ENCODE measurements at regions not wholly inside any gene's neighbourhood (a gene's known extent, or its start where the extent isn't known, plus 50 kb on each side); places are given as distances from the start of the nearest gene placed in this dataset.

DNA sequence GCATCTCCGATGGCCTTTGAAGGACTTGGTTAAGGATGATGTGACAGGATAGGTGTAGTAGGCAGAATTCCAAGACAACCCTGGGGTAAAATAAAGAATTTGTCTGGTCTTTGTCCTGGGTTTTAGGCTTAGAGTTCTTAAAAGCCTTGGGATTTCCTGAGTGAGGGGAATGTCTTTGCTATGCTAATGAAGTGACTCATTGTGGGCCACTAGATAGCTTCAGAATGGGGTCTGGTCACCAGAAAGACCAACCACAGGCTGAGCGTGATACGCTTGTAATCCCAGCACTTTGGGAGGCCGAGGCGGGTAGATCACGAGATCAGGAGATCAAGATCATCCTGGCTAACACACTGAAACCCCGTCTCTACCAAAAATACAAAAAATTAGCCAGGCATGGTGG lies 182.8 kb upstream of the TOX3 start:
- Histone ChIP-seq H3K27me3 (ENCODE audit: control insufficient read depth, insufficient read depth, low read length, poor library complexity, severe bottlenecking) (no peaks in the 10 kb centered on the region), H3K4me3 (ENCODE audit: low read length) (no peak overlapping the region), H3K9ac (ENCODE audit: extremely low read depth, low read length, poor library complexity, severe bottlenecking) (no peak overlapping the region), H3K36me3 (ENCODE audit: control insufficient read depth, insufficient read depth, low read length) (no peaks in the 10 kb centered on the region), H3K9me3 (ENCODE audit: control insufficient read depth, low read length) (peaks cover 7% of the 10 kb centered on the region), H3K27ac (ENCODE audit: low read depth, low read length) (no peak overlapping the region), H3K4me1 (ENCODE audit: control insufficient read depth, insufficient read depth, low read length) (no peaks in the 10 kb centered on the region)
- Mint-ChIP-seq H3K4me1 (no peaks in the 10 kb centered on the region), H3K27me3 (ENCODE audit: insufficient read depth) (no peaks in the 10 kb centered on the region), H3K9me3 (peaks cover 39% of the 10 kb centered on the region), H3K36me3 (ENCODE audit: low read depth) (peaks cover 4% of the 10 kb centered on the region), H3K4me3 (no peak overlapping the region), H3K27ac (no peak overlapping the region)
- WGBS, 2 experiments (ENCODE audit: insufficient coverage in 1 of 2, insufficient read length in 1 of 2), result 77 to 89% methylated on average over 7 of the region's 7 CpGs
- DNase-seq, result no peak
- TF ChIP-seq, protein P1, sequence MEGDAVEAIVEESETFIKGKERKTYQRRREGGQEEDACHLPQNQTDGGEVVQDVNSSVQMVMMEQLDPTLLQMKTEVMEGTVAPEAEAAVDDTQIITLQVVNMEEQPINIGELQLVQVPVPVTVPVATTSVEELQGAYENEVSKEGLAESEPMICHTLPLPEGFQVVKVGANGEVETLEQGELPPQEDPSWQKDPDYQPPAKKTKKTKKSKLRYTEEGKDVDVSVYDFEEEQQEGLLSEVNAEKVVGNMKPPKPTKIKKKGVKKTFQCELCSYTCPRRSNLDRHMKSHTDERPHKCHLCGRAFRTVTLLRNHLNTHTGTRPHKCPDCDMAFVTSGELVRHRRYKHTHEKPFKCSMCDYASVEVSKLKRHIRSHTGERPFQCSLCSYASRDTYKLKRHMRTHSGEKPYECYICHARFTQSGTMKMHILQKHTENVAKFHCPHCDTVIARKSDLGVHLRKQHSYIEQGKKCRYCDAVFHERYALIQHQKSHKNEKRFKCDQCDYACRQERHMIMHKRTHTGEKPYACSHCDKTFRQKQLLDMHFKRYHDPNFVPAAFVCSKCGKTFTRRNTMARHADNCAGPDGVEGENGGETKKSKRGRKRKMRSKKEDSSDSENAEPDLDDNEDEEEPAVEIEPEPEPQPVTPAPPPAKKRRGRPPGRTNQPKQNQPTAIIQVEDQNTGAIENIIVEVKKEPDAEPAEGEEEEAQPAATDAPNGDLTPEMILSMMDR (conservative IDR thresholded peaks at IDR 0.05), result no peak

DNA sequence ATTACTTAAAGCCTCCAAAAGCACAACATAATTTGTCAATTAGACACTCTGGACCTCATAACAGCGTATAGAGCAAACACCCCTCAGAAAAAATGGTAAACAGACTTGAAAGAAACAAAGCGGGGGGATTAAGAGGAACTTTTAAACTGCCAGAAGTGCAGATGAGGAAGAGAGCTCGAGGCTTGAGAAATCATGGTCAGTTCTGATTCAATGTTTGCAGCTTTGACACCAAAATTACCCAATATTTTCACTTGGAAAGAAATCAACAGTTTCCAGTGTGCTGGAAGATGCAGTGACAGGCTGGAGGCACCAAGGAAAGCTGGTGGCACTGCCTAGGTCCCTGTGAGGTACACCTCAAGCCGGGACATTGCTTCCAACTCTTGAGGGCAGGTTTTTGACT lies 180.9 kb upstream of the TOX3 start:
- Histone ChIP-seq H3K4me3 (ENCODE audit: low read length) (no peak overlapping the region), H3K9me3 (ENCODE audit: control insufficient read depth, low read length) (peaks cover 7% of the 10 kb centered on the region), H3K27me3 (ENCODE audit: control insufficient read depth, insufficient read depth, low read length, poor library complexity, severe bottlenecking) (no peaks in the 10 kb centered on the region), H3K27ac (ENCODE audit: low read depth, low read length) (no peak overlapping the region), H3K9ac (ENCODE audit: extremely low read depth, low read length, poor library complexity, severe bottlenecking) (no peak overlapping the region), H3K4me1 (ENCODE audit: control insufficient read depth, insufficient read depth, low read length) (no peaks in the 10 kb centered on the region), H3K36me3 (ENCODE audit: control insufficient read depth, insufficient read depth, low read length) (no peaks in the 10 kb centered on the region)
- Mint-ChIP-seq H3K36me3 (ENCODE audit: low read depth) (peaks cover 4% of the 10 kb centered on the region), H3K4me1 (no peaks in the 10 kb centered on the region), H3K27me3 (ENCODE audit: insufficient read depth) (no peaks in the 10 kb centered on the region), H3K9me3 (peaks cover 39% of the 10 kb centered on the region), H3K4me3 (no peak overlapping the region), H3K27ac (no peak overlapping the region)
- 80 to 85% methylated on average over 2 to 4 of the region's 4 CpGs for WGBS, 2 experiments (ENCODE audit: insufficient coverage in 1 of 2, insufficient read length in 1 of 2)
- DNase-seq, result no peak
- TF ChIP-seq, protein P1 (conservative IDR thresholded peaks at IDR 0.05), result no peak

GRCh38 chr16:52727441-52727840 lies 180.5 kb upstream of the TOX3 start:
- Histone ChIP-seq H3K27ac (ENCODE audit: low read depth, low read length) (no peak overlapping the region), H3K4me3 (ENCODE audit: low read length) (no peak overlapping the region), H3K36me3 (ENCODE audit: control insufficient read depth, insufficient read depth, low read length) (no peaks in the 10 kb centered on the region), H3K4me1 (ENCODE audit: control insufficient read depth, insufficient read depth, low read length) (no peaks in the 10 kb centered on the region), H3K9me3 (ENCODE audit: control insufficient read depth, low read length) (peaks cover 7% of the 10 kb centered on the region), H3K27me3 (ENCODE audit: control insufficient read depth, insufficient read depth, low read length, poor library complexity, severe bottlenecking) (no peaks in the 10 kb centered on the region), H3K9ac (ENCODE audit: extremely low read depth, low read length, poor library complexity, severe bottlenecking) (no peak overlapping the region)
- WGBS, 2 experiments (ENCODE audit: insufficient coverage in 1 of 2, insufficient read length in 1 of 2), result no CpG with 5 or more reads among the region's 2 CpGs
- H3K27ac Mint-ChIP-seq, result no peak overlapping the region
- DNase-seq, result no peak
- H3K36me3 Mint-ChIP-seq (ENCODE audit: low read depth), result peaks cover 3% of the 10 kb centered on the region
- H3K4me3 Mint-ChIP-seq, result no peak overlapping the region
- H3K9me3 Mint-ChIP-seq, result peaks cover 36% of the 10 kb centered on the region
- TF ChIP-seq, protein P1 (conservative IDR thresholded peaks at IDR 0.05), result no peak
- no peaks in the 10 kb centered on the region for H3K4me1 Mint-ChIP-seq
- no peaks in the 10 kb centered on the region for H3K27me3 Mint-ChIP-seq (ENCODE audit: insufficient read depth)

Data from endodermal cell (in vitro differentiated cells).